Neural cell (in vitro differentiated cells): ENCODE measurements at regions not wholly inside any gene's neighbourhood (a gene's known extent, or its start where the extent isn't known, plus 50 kb on each side); places are given as distances from the start of the nearest gene placed in this dataset.

Experiments used
- H2AFZ ChIP-seq: fragments of 200-600, 300-800 bp; sonication (generic), shearing (Covaris generic); 2 replicates; pipeline ENCODE4 v1.6.0; 2014; ENCODE audit warnings: low read depth, mild to moderate bottlenecking, antibody characterized with exemption, low read length, moderate library complexity
- H3F3A ChIP-seq: fragments of 200-600 bp; shearing (Covaris generic); 2 replicates; pipeline ENCODE4 v1.6.1; 2016; ENCODE audit warnings: mild to moderate bottlenecking, moderate library complexity, mixed read lengths, antibody characterized with exemption, low read length; ENCODE audit not compliant: insufficient read depth, poor library complexity, severe bottlenecking
- H3K27ac ChIP-seq: fragments of 200-600, 300-800 bp; sonication (generic), shearing (Covaris generic); 2 replicates; pipeline ENCODE4 v1.5.1; 2014; ENCODE audit warnings: mild to moderate bottlenecking, low read length, moderate library complexity
- H3K27me3 ChIP-seq: fragments of 300-800, 200-600 bp; sonication (generic), shearing (Covaris generic); 2 replicates; pipeline ENCODE4 v1.6.0; 2014; ENCODE audit warnings: mild to moderate bottlenecking, low read depth, low read length, moderate library complexity; ENCODE audit not compliant: insufficient read depth
- H3K36me3 ChIP-seq: fragments of 300-800, 200-600 bp; sonication (generic), shearing (Covaris generic); 2 replicates; pipeline ENCODE4 v1.5.1; 2014; ENCODE audit warnings: mild to moderate bottlenecking, antibody characterized with exemption, low read length, moderate library complexity; ENCODE audit not compliant: insufficient read depth
- H3K4me2 ChIP-seq: fragments of 300-800, 200-600 bp; sonication (generic), shearing (Covaris generic); 2 replicates; pipeline ENCODE4 v1.6.0; 2014; ENCODE audit warnings: mild to moderate bottlenecking, low read length
- H3K4me3 ChIP-seq: fragments of 300-800, 200-600 bp; sonication (generic), shearing (Covaris generic); 2 replicates; pipeline ENCODE4 v1.5.1; 2014; ENCODE audit warnings: mild to moderate bottlenecking, low read length, moderate library complexity
- H3K79me2 ChIP-seq: fragments of 200-600 bp; shearing (Covaris generic); replicated peaks from 2 replicates; pipeline ENCODE4 v1.6.0; 2014; ENCODE audit warnings: mild to moderate bottlenecking, low read length, moderate library complexity; ENCODE audit not compliant: insufficient read depth
- H3K9ac ChIP-seq: fragments of 300-800, 200-600 bp; sonication (generic), shearing (Covaris generic); 2 replicates; pipeline ENCODE4 v1.6.1; 2016; ENCODE audit warnings: mild to moderate bottlenecking, low read length, mixed read lengths
- H3K9me2 ChIP-seq: fragments of 200-600 bp; shearing (Covaris generic); 2 replicates; pipeline ENCODE4 v1.6.1; 2016; ENCODE audit warnings: mild to moderate bottlenecking, low read length, mixed read lengths; ENCODE audit not compliant: insufficient read depth
- H3K9me3 ChIP-seq: fragments of 200-600, 300-800 bp; sonication (generic), shearing (Covaris generic); 2 replicates; pipeline ENCODE4 v1.6.1; 2016; ENCODE audit warnings: mild to moderate bottlenecking, mixed run types, low read length, moderate library complexity, mixed read lengths
- H4K20me1 ChIP-seq: fragments of 200-600 bp; shearing (Covaris generic); 2 replicates; pipeline ENCODE4 v1.6.1; 2016; ENCODE audit warnings: mild to moderate bottlenecking, mixed run types; ENCODE audit not compliant: insufficient read depth
- EP300 ChIP-seq: fragments of 450-650 bp; conservative IDR thresholded peaks from 2 replicates; pipeline ENCODE4 v1.6.1; 2014; ENCODE audit warnings: antibody characterized with exemption, mild to moderate bottlenecking, moderate library complexity; ENCODE audit not compliant: poor library complexity, severe bottlenecking
- EZH2 ChIP-seq: fragments of 200-600, 300-800 bp; shearing (Covaris generic), sonication (generic); IDR thresholded peaks from 2 replicates; pipeline ENCODE4 v1.6.1; 2014; ENCODE audit warnings: antibody characterized with exemption, low read length, borderline replicate concordance, mild to moderate bottlenecking; ENCODE audit not compliant: insufficient read depth, poor library complexity, severe bottlenecking
- MXI1 ChIP-seq: fragments of 450-650 bp; conservative IDR thresholded peaks from 2 replicates; pipeline ENCODE4 v1.6.1; 2014; ENCODE audit warnings: antibody characterized with exemption, mild to moderate bottlenecking; ENCODE audit not compliant: poor library complexity, severe bottlenecking
- POLR2AphosphoS5 ChIP-seq: IDR thresholded peaks from 2 replicates; pipeline ENCODE4 v1.6.1; 2012
- RAD21 ChIP-seq: fragments of 450-650 bp; conservative IDR thresholded peaks from 2 replicates; pipeline ENCODE4 v1.6.1; 2014; ENCODE audit warnings: antibody characterized with exemption, mild to moderate bottlenecking, moderate library complexity
- SMC3 ChIP-seq: fragments of 450-650 bp; conservative IDR thresholded peaks from 2 replicates; pipeline ENCODE4 v1.6.1; 2014; ENCODE audit warnings: antibody characterized with exemption, mild to moderate bottlenecking, moderate library complexity; ENCODE audit not compliant: poor library complexity
- TAF1 ChIP-seq: IDR thresholded peaks from 2 replicates; pipeline ENCODE4 v1.6.1; 2012; ENCODE audit warnings: low read depth
- TF ChIP-seq, protein P1 (sequence below): fragments of 450-650 bp; IDR thresholded peaks from 2 replicates; pipeline ENCODE4 v1.5.1; 2014; ENCODE audit warnings: antibody characterized with exemption, mild to moderate bottlenecking, moderate library complexity; ENCODE audit not compliant: poor library complexity, severe bottlenecking
- TF ChIP-seq, protein P2 (sequence below): IDR thresholded peaks from 2 replicates; pipeline ENCODE4 v1.6.1; 2012; ENCODE audit warnings: borderline replicate concordance

DNA sequence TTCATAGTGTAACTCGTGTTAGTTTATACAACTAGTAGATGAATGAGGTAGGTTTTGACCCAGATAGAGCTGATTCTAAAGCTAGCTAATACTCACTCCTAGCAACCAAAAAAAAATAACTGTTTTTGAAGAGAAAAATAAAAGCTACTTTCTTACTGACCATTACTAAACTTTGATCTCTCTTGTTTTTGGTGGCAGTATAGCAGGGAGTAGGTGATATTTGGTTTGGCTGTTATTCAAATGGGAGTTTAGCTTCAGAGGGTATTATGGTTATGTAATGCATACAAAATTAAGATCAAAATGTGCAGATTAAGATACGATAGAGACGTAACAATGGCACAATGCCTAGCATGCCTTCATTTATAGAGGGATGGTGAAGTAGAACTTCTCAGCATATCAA lies 1104.5 kb downstream of the PCDH19 start:
- TF ChIP-seq, protein P1, sequence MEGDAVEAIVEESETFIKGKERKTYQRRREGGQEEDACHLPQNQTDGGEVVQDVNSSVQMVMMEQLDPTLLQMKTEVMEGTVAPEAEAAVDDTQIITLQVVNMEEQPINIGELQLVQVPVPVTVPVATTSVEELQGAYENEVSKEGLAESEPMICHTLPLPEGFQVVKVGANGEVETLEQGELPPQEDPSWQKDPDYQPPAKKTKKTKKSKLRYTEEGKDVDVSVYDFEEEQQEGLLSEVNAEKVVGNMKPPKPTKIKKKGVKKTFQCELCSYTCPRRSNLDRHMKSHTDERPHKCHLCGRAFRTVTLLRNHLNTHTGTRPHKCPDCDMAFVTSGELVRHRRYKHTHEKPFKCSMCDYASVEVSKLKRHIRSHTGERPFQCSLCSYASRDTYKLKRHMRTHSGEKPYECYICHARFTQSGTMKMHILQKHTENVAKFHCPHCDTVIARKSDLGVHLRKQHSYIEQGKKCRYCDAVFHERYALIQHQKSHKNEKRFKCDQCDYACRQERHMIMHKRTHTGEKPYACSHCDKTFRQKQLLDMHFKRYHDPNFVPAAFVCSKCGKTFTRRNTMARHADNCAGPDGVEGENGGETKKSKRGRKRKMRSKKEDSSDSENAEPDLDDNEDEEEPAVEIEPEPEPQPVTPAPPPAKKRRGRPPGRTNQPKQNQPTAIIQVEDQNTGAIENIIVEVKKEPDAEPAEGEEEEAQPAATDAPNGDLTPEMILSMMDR = no peak
- TF ChIP-seq TAF1 = no peak
- TF ChIP-seq, protein P2, sequence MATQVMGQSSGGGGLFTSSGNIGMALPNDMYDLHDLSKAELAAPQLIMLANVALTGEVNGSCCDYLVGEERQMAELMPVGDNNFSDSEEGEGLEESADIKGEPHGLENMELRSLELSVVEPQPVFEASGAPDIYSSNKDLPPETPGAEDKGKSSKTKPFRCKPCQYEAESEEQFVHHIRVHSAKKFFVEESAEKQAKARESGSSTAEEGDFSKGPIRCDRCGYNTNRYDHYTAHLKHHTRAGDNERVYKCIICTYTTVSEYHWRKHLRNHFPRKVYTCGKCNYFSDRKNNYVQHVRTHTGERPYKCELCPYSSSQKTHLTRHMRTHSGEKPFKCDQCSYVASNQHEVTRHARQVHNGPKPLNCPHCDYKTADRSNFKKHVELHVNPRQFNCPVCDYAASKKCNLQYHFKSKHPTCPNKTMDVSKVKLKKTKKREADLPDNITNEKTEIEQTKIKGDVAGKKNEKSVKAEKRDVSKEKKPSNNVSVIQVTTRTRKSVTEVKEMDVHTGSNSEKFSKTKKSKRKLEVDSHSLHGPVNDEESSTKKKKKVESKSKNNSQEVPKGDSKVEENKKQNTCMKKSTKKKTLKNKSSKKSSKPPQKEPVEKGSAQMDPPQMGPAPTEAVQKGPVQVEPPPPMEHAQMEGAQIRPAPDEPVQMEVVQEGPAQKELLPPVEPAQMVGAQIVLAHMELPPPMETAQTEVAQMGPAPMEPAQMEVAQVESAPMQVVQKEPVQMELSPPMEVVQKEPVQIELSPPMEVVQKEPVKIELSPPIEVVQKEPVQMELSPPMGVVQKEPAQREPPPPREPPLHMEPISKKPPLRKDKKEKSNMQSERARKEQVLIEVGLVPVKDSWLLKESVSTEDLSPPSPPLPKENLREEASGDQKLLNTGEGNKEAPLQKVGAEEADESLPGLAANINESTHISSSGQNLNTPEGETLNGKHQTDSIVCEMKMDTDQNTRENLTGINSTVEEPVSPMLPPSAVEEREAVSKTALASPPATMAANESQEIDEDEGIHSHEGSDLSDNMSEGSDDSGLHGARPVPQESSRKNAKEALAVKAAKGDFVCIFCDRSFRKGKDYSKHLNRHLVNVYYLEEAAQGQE = no peak
- TF ChIP-seq EP300 = no peak
- H4K20me1 ChIP-seq = no peaks in the 10 kb centered on the region
- no peaks in the 10 kb centered on the region for H3F3A ChIP-seq
- H3K36me3 ChIP-seq = no peaks in the 10 kb centered on the region
- H3K9me3 ChIP-seq = no peaks in the 10 kb centered on the region
- no peak overlapping the region for H3K4me3 ChIP-seq
- no peak overlapping the region for H3K27ac ChIP-seq
- no peak overlapping the region for H2AFZ ChIP-seq
- no peaks in the 10 kb centered on the region for H3K79me2 ChIP-seq
- no peaks in the 10 kb centered on the region for H3K9me2 ChIP-seq
- H3K27me3 ChIP-seq = no peaks in the 10 kb centered on the region
- no peak overlapping the region for H3K9ac ChIP-seq
- H3K4me2 ChIP-seq = no peak overlapping the region

DNA sequence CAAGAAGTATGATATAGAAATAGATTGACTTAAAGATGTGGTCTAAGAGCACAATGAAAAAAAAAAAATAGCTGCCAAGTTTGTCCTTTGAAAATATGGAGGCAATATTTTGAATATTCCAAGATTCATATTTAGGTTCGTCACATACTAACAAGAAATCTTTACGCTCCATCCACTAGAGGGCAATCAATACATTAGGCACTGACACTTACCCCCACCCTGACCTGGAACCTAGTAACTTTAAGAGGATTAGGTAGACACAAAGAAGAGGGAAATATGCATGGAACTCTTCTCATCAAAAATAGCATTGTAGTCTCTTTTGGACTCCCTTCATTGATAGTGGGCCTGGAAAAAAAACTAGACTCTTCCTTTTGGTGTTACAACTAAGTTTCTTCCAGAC lies 1108.1 kb downstream of the PCDH19 start:
- Histone ChIP-seq H3K9me3 (no peaks in the 10 kb centered on the region), H3K27ac (no peak overlapping the region), H4K20me1 (no peaks in the 10 kb centered on the region), H3F3A (no peaks in the 10 kb centered on the region), H3K4me2 (no peak overlapping the region), H3K9ac (no peak overlapping the region), H3K79me2 (no peaks in the 10 kb centered on the region), H3K27me3 (no peaks in the 10 kb centered on the region), H3K9me2 (no peaks in the 10 kb centered on the region), H3K36me3 (no peaks in the 10 kb centered on the region), H2AFZ (no peak overlapping the region), H3K4me3 (no peak overlapping the region)
- TF ChIP-seq, protein P1 = no peak
- TF ChIP-seq TAF1 (no peak), POLR2AphosphoS5 (no peak)

DNA sequence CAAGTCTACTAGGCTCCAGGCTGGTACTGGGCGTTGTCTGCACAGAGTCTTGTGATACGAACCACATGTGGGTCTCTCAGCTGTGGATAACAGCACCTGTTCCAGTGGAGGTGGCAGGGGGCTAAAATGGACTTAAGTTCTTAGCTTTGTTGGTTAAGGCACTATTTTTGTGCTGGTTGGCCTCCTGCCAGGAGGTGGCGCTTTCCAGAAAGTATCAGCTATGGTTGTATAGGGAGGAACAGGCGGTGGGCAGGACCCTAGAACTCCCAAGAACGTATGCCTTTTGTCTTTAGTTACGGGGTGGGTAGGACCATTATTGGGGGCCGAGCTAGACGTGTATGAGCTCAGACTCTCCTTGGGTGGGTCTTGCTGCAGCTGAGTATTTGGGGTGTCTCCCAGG lies 1138.4 kb downstream of the PCDH19 start:
- H3K9me3 ChIP-seq = no peaks in the 10 kb centered on the region
- H4K20me1 ChIP-seq = no peaks in the 10 kb centered on the region
- H3K27me3 ChIP-seq = no peaks in the 10 kb centered on the region
- H3K9me2 ChIP-seq = no peaks in the 10 kb centered on the region
- no peak overlapping the region for H3K27ac ChIP-seq
- H2AFZ ChIP-seq = no peak overlapping the region
- no peaks in the 10 kb centered on the region for H3K36me3 ChIP-seq
- no peak overlapping the region for H3K9ac ChIP-seq
- no peak overlapping the region for H3K4me2 ChIP-seq
- H3F3A ChIP-seq = no peaks in the 10 kb centered on the region
- H3K4me3 ChIP-seq = no peak overlapping the region
- TF ChIP-seq RAD21 = no peak
- TF ChIP-seq EZH2 = no peak
- TF ChIP-seq, protein P2 = no peak
- TF ChIP-seq SMC3 = no peak
- TF ChIP-seq MXI1 = no peak
- no peak for TF ChIP-seq EP300
- TF ChIP-seq, protein P1 = no peak
- no peak for TF ChIP-seq TAF1
- no peak for TF ChIP-seq POLR2AphosphoS5
- H3K79me2 ChIP-seq = no peaks in the 10 kb centered on the region
